Keratinocyte (primary cell): ENCODE measurements at regions not wholly inside any gene's neighbourhood (a gene's known extent, or its start where the extent isn't known, plus 50 kb on each side); places are given as distances from the start of the nearest gene placed in this dataset.

Experiments used
- DNase-seq: peaks from one replicate; pipeline ENCODE4 v3.0.0-alpha.2; 2011; ENCODE audit warnings: low read depth, missing footprints, low spot score
- FAIRE-seq: peaks from 2 replicates; lab custom pipeline; 2011; peaks lifted over from hg19 to GRCh38; lab: Jason Lieb, UNC
- H2AFZ ChIP-seq: 2 replicates; pipeline ENCODE4 v1.6.0; 2012; ENCODE audit warnings: low read length, control low read depth, inconsistent platforms; ENCODE audit not compliant: control insufficient read depth
- H3K27ac ChIP-seq: 2 replicates; pipeline ENCODE4 v1.5.1; 2011; ENCODE audit warnings: low read length; ENCODE audit not compliant: control insufficient read depth, insufficient read depth
- H3K27me3 ChIP-seq: 3 replicates; pipeline ENCODE4 v1.6.0; 2011; ENCODE audit warnings: low read length; ENCODE audit not compliant: control insufficient read depth, insufficient read depth; ENCODE audit errors: extremely low read depth
- H3K36me3 ChIP-seq, 2 experiments: 2 replicates in 1 of 2; 3 replicates in 1 of 2; pipeline ENCODE4 v1.5.1; 2011; ENCODE audit warnings: low read length in 2 of 2, mild to moderate bottlenecking in 1 of 2; ENCODE audit not compliant: control insufficient read depth in 2 of 2, insufficient read depth in 2 of 2; ENCODE audit errors: extremely low read depth in 1 of 2
- H3K4me1 ChIP-seq: 3 replicates; pipeline ENCODE4 v1.5.1; 2011; ENCODE audit warnings: low read length; ENCODE audit not compliant: control insufficient read depth, insufficient read depth; ENCODE audit errors: extremely low read depth
- H3K4me2 ChIP-seq: 3 replicates; pipeline ENCODE4 v1.6.0; 2011; ENCODE audit warnings: low read depth, low read length; ENCODE audit not compliant: control insufficient read depth, insufficient read depth; ENCODE audit errors: extremely low read depth
- H3K4me3 ChIP-seq, 3 experiments: fragments of 200-600 bp in 1 of 3; sonication (generic) in 1 of 3; 2 replicates in 2 of 3; 3 replicates in 1 of 3; pipeline ENCODE4 v1.5.1; 2011 to 2016; ENCODE audit warnings: low read length in 3 of 3, mild to moderate bottlenecking in 3 of 3, control low read depth in 2 of 3, inconsistent platforms in 1 of 3, low read depth in 1 of 3, mixed read lengths in 1 of 3, mixed run types in 1 of 3, moderate library complexity in 1 of 3; ENCODE audit not compliant: control insufficient read depth in 2 of 3, insufficient read depth in 2 of 3; ENCODE audit errors: extremely low read depth in 1 of 3
- H3K79me2 ChIP-seq: 2 replicates; pipeline ENCODE4 v1.6.0; 2012; ENCODE audit warnings: low read length; ENCODE audit not compliant: control insufficient read depth, insufficient read depth
- H3K9ac ChIP-seq: 3 replicates; pipeline ENCODE4 v1.6.0; 2011; ENCODE audit warnings: low read length; ENCODE audit not compliant: control insufficient read depth, insufficient read depth; ENCODE audit errors: extremely low read depth
- H3K9me1 ChIP-seq: 3 replicates; pipeline ENCODE4 v1.6.0; 2011; ENCODE audit warnings: low read length; ENCODE audit not compliant: control insufficient read depth, insufficient read depth; ENCODE audit errors: extremely low read depth
- H3K9me3 ChIP-seq: 2 replicates; pipeline ENCODE4 v1.5.1; 2012; ENCODE audit warnings: low read depth, low read length; ENCODE audit not compliant: control insufficient read depth
- H4K20me1 ChIP-seq: 3 replicates; pipeline ENCODE4 v1.6.0; 2011; ENCODE audit warnings: low read length; ENCODE audit not compliant: control insufficient read depth, insufficient read depth; ENCODE audit errors: extremely low read depth
- CTCF ChIP-seq, 3 experiments: IDR thresholded peaks in 1 of 3; conservative IDR thresholded peaks in 1 of 3; optimal IDR thresholded peaks in 1 of 3; 2 replicates in 2 of 3; 3 replicates in 1 of 3; pipeline versions ENCODE3 to v1.5.1; 2011; ENCODE audit warnings: low read length in 3 of 3, mild to moderate bottlenecking in 3 of 3, moderate library complexity in 2 of 3, control low read depth in 1 of 3, inconsistent platforms in 1 of 3; ENCODE audit not compliant: insufficient read depth in 2 of 3; ENCODE audit errors: extremely low read depth in 1 of 3
- EZH2 ChIP-seq: IDR thresholded peaks from one replicate; pipeline ENCODE4 v1.6.1; 2012; ENCODE audit warnings: inconsistent platforms, mild to moderate bottlenecking, low read length, moderate library complexity
- dilution Hi-C: fragments of 300-500 bp; cut with MboI; formaldehyde crosslinking; loops from one replicate; pipeline ENCODE4 v1.7.0; 2020; ENCODE audit warnings: low sequenced_read_pairs; ENCODE audit not compliant: extremely low pct_ligation_motif_present

- H3K4me1 ChIP-seq: peaks cover 6% of the 10 kb centered on the region
- H3K9me3 ChIP-seq: no peaks in the 10 kb centered on the region
- no peak overlapping the region for H3K4me3 ChIP-seq
- no peak for DNase-seq
- dilution Hi-C loops: no loop called here
- H3K9ac ChIP-seq: no peak overlapping the region
- no peak overlapping the region for H2AFZ ChIP-seq
- no peak overlapping the region for H3K4me2 ChIP-seq
- H3K27me3 ChIP-seq: no peaks in the 10 kb centered on the region
- no peaks in the 10 kb centered on the region for H3K9me1 ChIP-seq
- no peak for FAIRE-seq
- TF ChIP-seq EZH2 (no peak), CTCF (optimal IDR thresholded peaks at IDR 0.05 in 1 of 3, IDR thresholded peaks at IDR 0.05 in 1 of 3, conservative IDR thresholded peaks at IDR 0.05 in 1 of 3; ENCODE audit: extremely low read depth in 1 of 3, insufficient read depth in 2 of 3, low read length in 3 of 3) (no peak)
- no peak overlapping the region for H3K27ac ChIP-seq
- no peaks in the 10 kb centered on the region for H3K79me2 ChIP-seq
- H4K20me1 ChIP-seq: no peaks in the 10 kb centered on the region
- H3K36me3 ChIP-seq: no peaks in the 10 kb centered on the region
Measured at GRCh38 chr13:50618206-50618605, 225.3 kb downstream of the DLEU7 start.

GRCh38 chr13:50626101-50626547, 217.4 kb downstream of the DLEU7 start:
- Histone ChIP-seq H3K27me3 (no peaks in the 10 kb centered on the region), H3K4me3 (no peak overlapping the region), H3K9ac (no peak overlapping the region), H3K4me2 (no peak overlapping the region), H3K79me2 (no peaks in the 10 kb centered on the region), H3K4me1 (no peaks in the 10 kb centered on the region), H3K36me3 (no peaks in the 10 kb centered on the region), H3K9me3 (no peaks in the 10 kb centered on the region), H2AFZ (no peak overlapping the region), H3K27ac (no peak overlapping the region), H3K9me1 (no peaks in the 10 kb centered on the region), H4K20me1 (no peaks in the 10 kb centered on the region)
- no peak for FAIRE-seq
- TF ChIP-seq CTCF (optimal IDR thresholded peaks at IDR 0.05 in 1 of 3, IDR thresholded peaks at IDR 0.05 in 1 of 3, conservative IDR thresholded peaks at IDR 0.05 in 1 of 3; ENCODE audit: extremely low read depth in 1 of 3, insufficient read depth in 2 of 3, low read length in 3 of 3) (no peak), EZH2 (no peak)
- dilution Hi-C loops: no loop called here
- DNase-seq: no peak
